ENCODE measurements at regions not wholly inside any gene's neighbourhood (a gene's known extent, or its start where the extent isn't known, plus 50 kb on each side); places are given as distances from the start of the nearest gene placed in this dataset.

- TF ChIP-seq SIRT6 (IDR thresholded peaks at IDR 0.05; ENCODE audit: low read length), result no peak
- TF ChIP-seq NANOG (IDR thresholded peaks at IDR 0.05; ENCODE audit: insufficient read depth, low read depth, low read length, poor library complexity, severe bottlenecking), result no peak
- TF ChIP-seq PHF8 (conservative IDR thresholded peaks at IDR 0.05; ENCODE audit: low read depth, low read length), result no peak
- no peak for TF ChIP-seq SIN3A (conservative IDR thresholded peaks at IDR 0.05 in 1 of 2, IDR thresholded peaks at IDR 0.05 in 1 of 2; ENCODE audit: low read depth in 1 of 2, low read length in 2 of 2)
- no peak for TF ChIP-seq CTBP2 (IDR thresholded peaks at IDR 0.05; ENCODE audit: borderline replicate concordance, insufficient read depth, insufficient read length, low read length)
- TF ChIP-seq CHD1 (IDR thresholded peaks at IDR 0.05; ENCODE audit: low read depth, low read length), result no peak
These were observed 523.2 kb upstream of the IGFBP3 start (continued) for GRCh38 chr7:46444256-46444655.

All from H1 (cell line).